22Rv1 (cell line): ENCODE measurements at regions not wholly inside any gene's neighbourhood (a gene's known extent, or its start where the extent isn't known, plus 50 kb on each side); places are given as distances from the start of the nearest gene placed in this dataset.

Experiments used
- H3K27ac ChIP-seq: fragments of 450-650 bp; 2 replicates; pipeline ENCODE4 v1.5.1; 2017
- CTCF ChIP-seq: fragments of 450-650 bp; IDR thresholded peaks from 2 replicates; pipeline ENCODE4 v1.5.1; 2017; ENCODE audit warnings: mild to moderate bottlenecking
- ZFX ChIP-seq: fragments of 450-650 bp; IDR thresholded peaks from 2 replicates; pipeline ENCODE4 v1.6.1; 2017; ENCODE audit warnings: antibody characterized with exemption, borderline replicate concordance

GRCh38 chr10:120970595-120971529 lies 119.7 kb downstream of the WDR11 start:
- no peak for TF ChIP-seq CTCF
- no peak for TF ChIP-seq ZFX
- H3K27ac ChIP-seq, result no peak overlapping the region

- no peak for TF ChIP-seq CTCF
- H3K27ac ChIP-seq, result no peak overlapping the region
Measured at GRCh38 chr10:120971671-120972070, 120.5 kb downstream of the WDR11 start.

- no peak for TF ChIP-seq ZFX
- TF ChIP-seq CTCF, result no peak
- H3K27ac ChIP-seq, result no peak overlapping the region
Measured at GRCh38 chr10:120972259-120972658, 121.1 kb downstream of the WDR11 start.

GRCh38 chr10:120975072-120975867 lies 124.1 kb downstream of the WDR11 start:
- no peak overlapping the region for H3K27ac ChIP-seq
- TF ChIP-seq CTCF (no peak), ZFX (no peak)

- no peak overlapping the region for H3K27ac ChIP-seq
- TF ChIP-seq CTCF, result no peak
- no peak for TF ChIP-seq ZFX
Measured at GRCh38 chr10:120975868-120976225, 124.7 kb downstream of the WDR11 start.

- no peak overlapping the region for H3K27ac ChIP-seq
- TF ChIP-seq ZFX, result no peak
- TF ChIP-seq CTCF, result no peak
Measured at GRCh38 chr10:120977897-120978296, 126.7 kb downstream of the WDR11 start.
